HCT116 (cell line): ENCODE measurements at regions not wholly inside any gene's neighbourhood (a gene's known extent, or its start where the extent isn't known, plus 50 kb on each side); places are given as distances from the start of the nearest gene placed in this dataset.

ENCODE experiments used
- ATAC-seq: fragments of 200-7000 bp; cut with Tn5 transposase; 2 replicates; pipeline ENCODE4 v1.9.1; 2020; ENCODE audit warnings: mild to moderate bottlenecking, moderate library complexity
- BruUV-seq: library from RNA; stranded (reverse); fragments of 400-500 nt; replicated peaks from 2 replicates; lab custom pipeline; 2021; lab: Mats Ljungman, UMichigan
- CTCF ChIA-PET: fragments of 300-600 bp; sonication (Branson Sonifier 250); formaldehyde crosslinking; loops from one replicate; lab custom pipeline; 2021; ENCODE audit warnings: antibody characterized with exemption; lab: Charles Lee
- POLR2A ChIA-PET: fragments of 300-600, 350-600 bp; sonication (Branson Sonifier 250); formaldehyde crosslinking; loops from one replicate; lab custom pipeline; 2021; ENCODE audit warnings: antibody characterized with exemption; lab: Charles Lee
- RAD21 ChIA-PET, 2 experiments: fragments of 300-600 bp; sonication (Branson Sonifier 250); formaldehyde crosslinking; loops; one replicate each; lab custom pipeline; 2023; ENCODE audit warnings: low total read pairs in 2 of 2; ENCODE audit not compliant: uncharacterized antibody in 2 of 2, unreplicated experiment in 2 of 2, low non-redundant PET in 1 of 2; lab: Charles Lee
- DNase-seq: peaks from one replicate; pipeline ENCODE4 v3.0.0-alpha.2; 2010; ENCODE audit warnings: low read depth, low spot score
- H2AFZ ChIP-seq: fragments of 200-600 bp; shearing (Covaris generic), sonication (generic); 2 replicates; pipeline ENCODE4 v1.6.1; 2017; ENCODE audit warnings: low read depth, mixed run types, mixed read lengths, antibody characterized with exemption, low read length; ENCODE audit not compliant: poor library complexity, severe bottlenecking
- H3K27ac ChIP-seq: 2 replicates; pipeline ENCODE4 v1.5.1; 2012; ENCODE audit warnings: low read depth, low read length
- H3K27me3 ChIP-seq: fragments of 200-600 bp; sonication (generic); 2 replicates; pipeline ENCODE4 v1.6.1; 2016; ENCODE audit warnings: mixed run types, low read length, mixed read lengths; ENCODE audit not compliant: insufficient read depth
- H3K36me3 ChIP-seq, 2 experiments: fragments of 200-500 bp in 1 of 2; fragments of 200-600 bp in 1 of 2; sonication (Bioruptor generic) in 1 of 2; sonication (generic) in 1 of 2; 2 replicates each; pipeline versions ENCODE4 v1.5.1 to v1.6.1; 2014 to 2016; ENCODE audit warnings: low read length in 2 of 2, inconsistent platforms in 1 of 2, mixed read lengths in 1 of 2, mixed run types in 1 of 2; ENCODE audit not compliant: insufficient read depth in 2 of 2, control insufficient read depth in 1 of 2
- H3K4me1 ChIP-seq, 2 experiments: fragments of 200-600 bp in 1 of 2; sonication (generic) in 1 of 2; 2 replicates each; pipeline versions ENCODE4 v1.5.1 to v1.6.1; 2012 to 2017; ENCODE audit warnings: low read length in 2 of 2, inconsistent platforms in 1 of 2, mild to moderate bottlenecking in 1 of 2, mixed read lengths in 1 of 2, mixed run types in 1 of 2, moderate library complexity in 1 of 2; ENCODE audit not compliant: insufficient read depth in 2 of 2, control insufficient read depth in 1 of 2
- H3K4me2 ChIP-seq: fragments of 200-600 bp; sonication (generic); 2 replicates; pipeline ENCODE4 v1.6.1; 2017; ENCODE audit warnings: mixed run types, low read length, mixed read lengths
- H3K4me3 ChIP-seq, 2 experiments: fragments of 200-600 bp in 1 of 2; sonication (generic) in 1 of 2; replicated peaks in 1 of 2; 2 replicates each; pipeline ENCODE4 v1.5.1; 2011 to 2016; ENCODE audit warnings: low read length in 2 of 2, control low read depth in 1 of 2, low read depth in 1 of 2, mild to moderate bottlenecking in 1 of 2, mixed read lengths in 1 of 2, mixed run types in 1 of 2
- H3K79me2 ChIP-seq: fragments of 200-600 bp; sonication (generic); 2 replicates; pipeline ENCODE4 v1.6.1; 2017; ENCODE audit warnings: mild to moderate bottlenecking, mixed run types, low read length, moderate library complexity, mixed read lengths; ENCODE audit not compliant: insufficient read depth
- H3K9ac ChIP-seq: fragments of 200-600 bp; sonication (generic); 2 replicates; pipeline ENCODE4 v1.6.1; 2016; ENCODE audit warnings: low read length, mixed read lengths
- H3K9me2 ChIP-seq: fragments of 200-600 bp; sonication (generic), shearing (Covaris generic); 2 replicates; pipeline ENCODE4 v1.6.1; 2017; ENCODE audit warnings: mixed run types, mild to moderate bottlenecking, moderate library complexity; ENCODE audit not compliant: insufficient read depth
- H3K9me3 ChIP-seq, 2 experiments: fragments of 200-500 bp in 1 of 2; fragments of 200-600 bp in 1 of 2; sonication (Bioruptor generic) in 1 of 2; sonication (generic) in 1 of 2; 2 replicates each; pipeline ENCODE4 v1.6.1; 2014 to 2017; ENCODE audit warnings: low read length in 2 of 2, mixed read lengths in 2 of 2, inconsistent platforms in 1 of 2, low read depth in 1 of 2, mild to moderate bottlenecking in 1 of 2, mixed run types in 1 of 2, moderate library complexity in 1 of 2; ENCODE audit not compliant: control insufficient read depth in 1 of 2, insufficient read depth in 1 of 2
- H4K20me1 ChIP-seq: fragments of 200-600 bp; sonication (generic), shearing (Covaris generic); 2 replicates; pipeline ENCODE4 v1.6.1; 2017; ENCODE audit warnings: mixed run types, mild to moderate bottlenecking, moderate library complexity; ENCODE audit not compliant: insufficient read depth
- ATF3 ChIP-seq: IDR thresholded peaks from 2 replicates; pipeline ENCODE4 v1.6.1; 2012
- CBX3 ChIP-seq: IDR thresholded peaks from 2 replicates; pipeline ENCODE4 v1.6.1; 2012; ENCODE audit warnings: low read depth
- CEBPB ChIP-seq: IDR thresholded peaks from 2 replicates; pipeline ENCODE4 v1.6.1; 2012; ENCODE audit warnings: low read depth
- EGR1 ChIP-seq: IDR thresholded peaks from 2 replicates; pipeline ENCODE4 v1.6.1; 2012; ENCODE audit warnings: low read depth
- ELF1 ChIP-seq: IDR thresholded peaks from 2 replicates; pipeline ENCODE4 v1.6.1; 2012; ENCODE audit warnings: low read depth, borderline replicate concordance
- EZH2 ChIP-seq: fragments of 200-600 bp; sonication (generic); IDR thresholded peaks from 2 replicates; pipeline ENCODE4 v1.6.1; 2017; ENCODE audit warnings: antibody characterized with exemption, mixed run types
- EZH2phosphoT487 ChIP-seq: fragments of 200-600 bp; IDR thresholded peaks from 2 replicates; pipeline ENCODE4 v1.6.1; 2018; ENCODE audit warnings: antibody characterized with exemption, borderline replicate concordance
- JUND ChIP-seq: IDR thresholded peaks from 2 replicates; pipeline ENCODE4 v1.6.1; 2012
- POLR2A ChIP-seq: IDR thresholded peaks from 2 replicates; pipeline ENCODE4 v1.7.0; 2011; ENCODE audit warnings: borderline replicate concordance; ENCODE audit not compliant: insufficient read depth, insufficient read length; ENCODE audit errors: extremely low read depth
- RAD21 ChIP-seq: IDR thresholded peaks from 2 replicates; pipeline ENCODE4 v1.6.1; 2012; ENCODE audit warnings: low read depth, mild to moderate bottlenecking
- SIN3A ChIP-seq: IDR thresholded peaks from 2 replicates; pipeline ENCODE4 v1.6.1; 2012; ENCODE audit warnings: low read depth
- SP1 ChIP-seq: IDR thresholded peaks from 2 replicates; pipeline ENCODE4 v1.6.1; 2012; ENCODE audit warnings: low read depth
- TCF7L2 ChIP-seq: IDR thresholded peaks from 2 replicates; pipeline ENCODE4 v1.7.0; 2011; ENCODE audit warnings: borderline replicate concordance, inconsistent platforms; ENCODE audit not compliant: insufficient read depth, insufficient read length; ENCODE audit errors: extremely low read depth
- YY1 ChIP-seq: IDR thresholded peaks from 2 replicates; pipeline ENCODE4 v1.6.1; 2011; ENCODE audit warnings: low read length, low read depth, moderate library complexity, mild to moderate bottlenecking; ENCODE audit not compliant: insufficient replicate concordance; ENCODE audit errors: extremely low read depth
- ZBTB33 ChIP-seq: IDR thresholded peaks from 2 replicates; pipeline ENCODE4 v1.6.1; 2011; ENCODE audit warnings: mild to moderate bottlenecking, low read length, moderate library complexity; ENCODE audit not compliant: insufficient replicate concordance; ENCODE audit errors: extremely low read depth
- ZNF274 ChIP-seq: fragments of 200-500 bp; sonication (Bioruptor generic); IDR thresholded peaks from 2 replicates; pipeline ENCODE4 v1.6.1; 2014; ENCODE audit warnings: mild to moderate bottlenecking, low read depth, low read length, inconsistent platforms
- intact Hi-C: fragments of 100-400 bp; cut with micrococcal nuclease; formaldehyde crosslinking; loops from 2 replicates; pipeline ENCODE4 v1.10.0; 2022
- TF ChIP-seq, protein P1 (sequence below), 3 experiments: fragments of 200-600 bp in 1 of 3; sonication (generic) in 1 of 3; IDR thresholded peaks in 2 of 3; conservative IDR thresholded peaks in 1 of 3; 2 replicates each; pipeline ENCODE4 v1.5.1; 2012 to 2017; ENCODE audit warnings: low read depth in 2 of 3, low read length in 2 of 3, antibody characterized with exemption in 1 of 3, borderline replicate concordance in 1 of 3, control low read depth in 1 of 3, mild to moderate bottlenecking in 1 of 3, mixed read lengths in 1 of 3, mixed run types in 1 of 3, moderate library complexity in 1 of 3; ENCODE audit not compliant: insufficient read depth in 1 of 3
- TF ChIP-seq, protein P2 (sequence below): IDR thresholded peaks from 2 replicates; pipeline ENCODE4 v1.6.1; 2012

DNA sequence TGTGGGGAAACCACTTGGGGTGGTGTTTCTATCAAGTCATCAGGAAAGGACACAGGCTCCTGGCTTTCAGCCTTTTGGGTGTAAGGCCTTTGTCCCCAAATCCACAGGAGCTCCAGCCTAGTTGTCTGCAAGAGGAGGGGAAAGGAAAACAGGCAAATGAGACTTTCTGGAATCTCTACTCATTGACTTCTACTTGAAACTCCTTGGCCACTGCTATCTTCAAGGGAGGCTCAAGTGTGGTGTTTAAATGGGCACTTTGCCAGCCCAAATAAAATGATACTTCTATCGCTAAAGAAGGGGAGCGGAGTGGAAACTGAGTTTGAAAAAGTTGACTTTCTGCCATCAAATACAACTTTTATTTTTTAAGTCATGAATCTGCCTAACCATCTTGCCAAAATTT is 445.9 kb upstream of the RGS6 start:
- DNase-seq (no peak), ATAC-seq (no peak)
- Histone ChIP-seq H3K9me2 (no peaks in the 10 kb centered on the region), H4K20me1 (no peaks in the 10 kb centered on the region), H3K9ac (no peak overlapping the region), H3K4me2 (no peak overlapping the region), H3K36me3 (no peaks in the 10 kb centered on the region), H3K4me3 (no peak overlapping the region), H2AFZ (no peak overlapping the region), H3K4me1 (peaks cover 0 to 3% of the 10 kb centered on the region in 2 experiments; a peak in 1 of 4 replicates), H3K9me3 (no peaks in the 10 kb centered on the region), H3K27me3 (no peaks in the 10 kb centered on the region), H3K79me2 (no peaks in the 10 kb centered on the region), H3K27ac (no peak overlapping the region)
- ChIA-PET POLR2A (no interaction called here), RAD21 (no interaction called here), CTCF (no interaction called here)
- TF ChIP-seq EGR1 (no peak), EZH2phosphoT487 (no peak), JUND (no peak), SP1 (no peak), ELF1 (no peak), CBX3 (no peak), YY1 (no peak), TCF7L2 (no peak), ATF3 (no peak), CEBPB (no peak), EZH2 (no peak), RAD21 (no peak), ZBTB33 (no peak), ZNF274 (no peak), POLR2A (no peak), SIN3A (no peak)
- TF ChIP-seq, protein P1, sequence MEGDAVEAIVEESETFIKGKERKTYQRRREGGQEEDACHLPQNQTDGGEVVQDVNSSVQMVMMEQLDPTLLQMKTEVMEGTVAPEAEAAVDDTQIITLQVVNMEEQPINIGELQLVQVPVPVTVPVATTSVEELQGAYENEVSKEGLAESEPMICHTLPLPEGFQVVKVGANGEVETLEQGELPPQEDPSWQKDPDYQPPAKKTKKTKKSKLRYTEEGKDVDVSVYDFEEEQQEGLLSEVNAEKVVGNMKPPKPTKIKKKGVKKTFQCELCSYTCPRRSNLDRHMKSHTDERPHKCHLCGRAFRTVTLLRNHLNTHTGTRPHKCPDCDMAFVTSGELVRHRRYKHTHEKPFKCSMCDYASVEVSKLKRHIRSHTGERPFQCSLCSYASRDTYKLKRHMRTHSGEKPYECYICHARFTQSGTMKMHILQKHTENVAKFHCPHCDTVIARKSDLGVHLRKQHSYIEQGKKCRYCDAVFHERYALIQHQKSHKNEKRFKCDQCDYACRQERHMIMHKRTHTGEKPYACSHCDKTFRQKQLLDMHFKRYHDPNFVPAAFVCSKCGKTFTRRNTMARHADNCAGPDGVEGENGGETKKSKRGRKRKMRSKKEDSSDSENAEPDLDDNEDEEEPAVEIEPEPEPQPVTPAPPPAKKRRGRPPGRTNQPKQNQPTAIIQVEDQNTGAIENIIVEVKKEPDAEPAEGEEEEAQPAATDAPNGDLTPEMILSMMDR (IDR thresholded peaks at IDR 0.05 in 2 of 3, conservative IDR thresholded peaks at IDR 0.05 in 1 of 3; ENCODE audit: borderline replicate concordance in 1 of 3, insufficient read depth in 1 of 3, low read depth in 2 of 3, low read length in 2 of 3) = no peak
- TF ChIP-seq, protein P2, sequence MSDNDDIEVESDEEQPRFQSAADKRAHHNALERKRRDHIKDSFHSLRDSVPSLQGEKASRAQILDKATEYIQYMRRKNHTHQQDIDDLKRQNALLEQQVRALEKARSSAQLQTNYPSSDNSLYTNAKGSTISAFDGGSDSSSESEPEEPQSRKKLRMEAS = no peak
- no TSS peak for BruUV-seq
- intact Hi-C loops = no loop called here
